Spleen (tissue), 7 donors: ENCODE measurements at regions not wholly inside any gene's neighbourhood (a gene's known extent, or its start where the extent isn't known, plus 50 kb on each side); places are given as distances from the start of the nearest gene placed in this dataset.

Experiments used
- CTCF ChIP-seq, 11 experiments: fragments of 200-600 bp in 7 of 11; fragments of 450-650 bp in 4 of 11; sonication (generic) in 4 of 11; IDR thresholded peaks in 8 of 11; conservative IDR thresholded peaks in 3 of 11; 1 replicate in 7 of 11; 2 replicates in 4 of 11; pipeline versions ENCODE4 v1.4.0 to v1.8.0; 2016 to 2021; ENCODE audit warnings: antibody characterized with exemption in 11 of 11, inconsistent platforms in 4 of 11, mild to moderate bottlenecking in 1 of 11
- POLR2A ChIP-seq, 3 donors: fragments of 450-650 bp; IDR thresholded peaks; one replicate each; pipeline ENCODE4 v1.5.1; 2017; ENCODE audit warnings: antibody characterized with exemption in 3 of 3, mild to moderate bottlenecking in 1 of 3
- POLR2AphosphoS5 ChIP-seq, 3 donors: sonication (generic); formaldehyde crosslinking; IDR thresholded peaks; one replicate each; pipeline ENCODE4 v1.5.1; 2017; ENCODE audit warnings: antibody characterized with exemption in 3 of 3
- donor health status: DM: no; HTN: no; CAD: no; lungs with moderate emphysema.
- donor health status: DM: no; HTN: no; CAD: no.
- donor health status: DM: no; HTN: no; CAD: no.

GRCh38 chr5:110025160-110025559, 335.4 kb downstream of the MAN2A1 start:
- no peak for TF ChIP-seq POLR2AphosphoS5 (IDR thresholded peaks at IDR 0.05)
- TF ChIP-seq CTCF (IDR thresholded peaks at IDR 0.05 in 8 of 11, conservative IDR thresholded peaks at IDR 0.05 in 3 of 11): no peak
- TF ChIP-seq POLR2A (IDR thresholded peaks at IDR 0.05): no peak
